ENCODE measurements at regions not wholly inside any gene's neighbourhood (a gene's known extent, or its start where the extent isn't known, plus 50 kb on each side); places are given as distances from the start of the nearest gene placed in this dataset.
"Not testable (repeated sequence)": the region's sequence is repeated elsewhere in the genome, so short reads cannot be mapped to it uniquely, and the experiment has no call there.

DNA sequence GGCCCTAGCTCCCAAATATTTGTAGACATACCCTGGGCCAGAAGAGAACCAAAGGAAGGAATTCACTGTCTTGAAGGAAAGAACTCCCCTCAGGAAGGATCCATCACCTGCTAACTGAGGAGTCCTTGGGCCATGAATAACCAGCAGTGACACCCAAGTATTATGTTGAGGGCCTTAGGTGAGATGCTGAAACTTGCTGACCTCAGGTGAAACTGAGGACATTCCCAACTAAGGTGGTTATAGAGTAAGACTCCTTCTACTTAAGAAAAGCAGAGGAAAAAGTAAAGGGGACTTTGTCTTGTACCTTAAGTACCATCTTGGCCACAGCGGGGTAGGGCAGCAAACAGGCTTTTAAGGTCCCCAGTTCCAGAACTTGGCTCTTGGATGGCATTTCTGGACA is 491.7 kb downstream of the C6orf118 start:
- DNase-seq, result no peak

DNA sequence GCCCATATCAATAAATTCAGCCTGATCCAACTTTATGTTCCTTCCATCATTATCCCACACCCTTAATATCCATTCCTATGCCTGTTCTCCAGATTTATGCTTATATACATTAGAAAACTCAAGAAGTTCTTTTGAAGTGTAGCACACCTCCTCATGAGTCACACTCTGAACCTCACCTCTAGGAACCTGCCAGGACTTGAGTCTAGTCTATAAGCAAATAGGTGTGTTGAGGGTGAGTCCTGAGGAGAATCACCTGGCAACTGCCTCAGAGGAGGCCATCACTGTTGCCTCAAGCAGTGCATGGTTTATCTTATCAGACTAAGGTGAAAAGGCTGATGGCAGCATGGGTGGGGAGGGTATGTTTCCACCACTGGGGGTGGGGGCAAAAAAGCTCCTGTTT is 496.7 kb downstream of the C6orf118 start:
- no peak for DNase-seq

DNA sequence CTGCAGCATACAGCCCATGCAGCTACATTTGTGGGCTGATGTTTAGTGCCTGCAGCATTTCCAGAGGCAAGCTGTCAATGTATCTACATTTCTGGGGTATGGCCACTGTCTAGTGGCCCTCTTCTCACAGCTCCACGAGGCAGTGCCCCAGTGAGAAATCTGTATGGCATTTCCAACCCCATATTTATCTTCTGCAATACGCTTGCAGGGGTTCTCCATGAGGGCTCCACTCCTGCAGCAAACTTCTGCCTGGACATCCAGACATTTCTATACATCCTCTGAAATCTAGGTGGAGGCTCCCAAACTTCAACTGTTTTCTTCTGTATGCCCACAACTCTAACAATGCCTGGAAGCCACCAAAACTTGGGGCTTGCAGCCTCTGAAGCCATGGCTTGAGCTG is 502.3 kb downstream of the C6orf118 start:
- DNase-seq, result no peak

DNA sequence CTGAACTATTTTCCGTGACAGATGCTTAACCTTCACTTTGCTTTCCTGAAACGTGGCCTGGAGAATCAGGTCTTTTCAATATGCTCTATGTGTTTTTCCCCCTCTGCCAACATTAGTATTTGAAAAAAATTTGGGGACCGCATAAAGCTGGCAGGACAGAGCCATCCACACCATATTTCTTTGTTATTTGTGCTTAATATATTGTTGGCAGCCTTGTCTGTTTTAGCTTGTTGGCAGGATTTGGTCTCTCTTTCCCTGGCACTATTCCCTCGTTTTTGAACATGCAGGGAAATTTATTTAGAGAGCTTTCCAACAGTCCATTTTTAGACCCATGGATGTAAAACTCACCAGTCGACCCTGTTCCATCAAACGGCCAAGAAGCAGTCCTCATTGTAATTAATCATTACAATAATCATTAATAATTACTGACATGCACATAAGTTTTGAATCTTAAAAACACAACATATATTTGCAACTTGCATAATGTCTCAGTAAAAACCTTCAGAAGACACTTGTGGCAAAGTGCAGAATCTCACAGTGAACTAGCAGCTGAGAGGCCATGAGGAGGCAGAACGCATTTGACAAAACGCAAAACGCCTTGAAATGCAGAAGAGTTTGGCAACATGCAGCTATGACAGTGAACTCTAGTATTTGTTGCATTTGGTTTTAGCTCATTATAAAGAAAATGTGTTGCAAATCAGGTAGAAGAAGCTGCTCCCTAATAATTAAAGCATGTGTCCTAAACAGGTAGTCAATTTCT is 514.2 kb downstream of the C6orf118 start:
- no peak for DNase-seq

DNA sequence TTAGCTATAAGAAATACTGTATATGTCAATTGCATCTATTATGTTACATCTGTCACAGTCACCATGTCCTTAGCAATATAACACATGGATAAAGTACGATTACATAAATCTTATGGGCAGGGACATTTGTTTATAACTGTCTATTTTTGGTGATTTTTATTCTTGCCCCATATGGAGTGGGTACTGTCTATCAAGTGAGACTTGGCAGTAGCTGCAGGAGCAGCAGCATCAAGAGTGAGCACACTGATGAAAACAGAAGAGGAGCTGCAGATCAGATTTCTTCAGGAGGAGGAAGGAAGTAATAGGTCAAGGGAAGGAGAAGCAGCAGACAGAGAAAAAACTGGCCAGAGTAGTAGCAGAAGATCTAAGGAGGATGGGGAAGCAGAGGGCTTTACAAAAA is 516.7 kb downstream of the C6orf118 start:
- DNase-seq, result no peak

DNA sequence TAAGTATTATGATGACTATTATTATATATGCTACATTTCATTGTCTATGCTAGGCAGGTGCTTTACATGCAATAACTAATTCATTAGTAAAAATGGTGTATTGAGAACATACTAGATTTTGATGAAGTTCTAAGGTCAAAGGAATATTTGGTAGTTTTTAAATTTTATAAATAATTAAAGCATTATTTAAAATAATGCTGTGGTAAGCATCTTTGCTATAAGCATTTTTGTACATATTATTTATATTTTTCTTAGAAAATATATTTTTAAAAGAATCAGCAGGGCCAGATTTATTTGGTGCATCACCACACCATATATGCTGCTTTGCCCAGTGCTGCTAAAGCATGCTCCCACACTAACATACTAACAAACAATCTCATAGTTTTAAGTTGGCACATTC is 517.9 kb downstream of the C6orf118 start:
- DNase-seq, result no peak

DNA sequence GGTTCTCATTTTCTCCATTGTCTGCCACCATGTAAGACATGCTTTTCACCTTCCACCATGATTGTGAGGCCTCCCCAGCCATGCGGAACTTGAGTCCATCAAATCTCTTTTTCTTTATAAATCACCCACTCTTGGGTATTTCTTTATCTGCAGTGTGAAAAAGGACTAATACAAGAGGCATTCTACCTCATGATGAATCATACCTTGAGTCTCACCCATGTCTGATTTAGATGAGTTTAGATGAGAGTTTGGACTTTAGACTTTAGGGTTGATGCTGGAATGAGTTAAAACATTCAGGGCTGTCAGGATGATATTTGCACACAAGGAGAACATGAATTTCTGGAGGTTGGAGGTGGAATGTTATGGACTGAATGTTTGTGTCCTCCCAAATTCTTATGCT is 545.6 kb downstream of the C6orf118 start:
- no peak for DNase-seq

DNA sequence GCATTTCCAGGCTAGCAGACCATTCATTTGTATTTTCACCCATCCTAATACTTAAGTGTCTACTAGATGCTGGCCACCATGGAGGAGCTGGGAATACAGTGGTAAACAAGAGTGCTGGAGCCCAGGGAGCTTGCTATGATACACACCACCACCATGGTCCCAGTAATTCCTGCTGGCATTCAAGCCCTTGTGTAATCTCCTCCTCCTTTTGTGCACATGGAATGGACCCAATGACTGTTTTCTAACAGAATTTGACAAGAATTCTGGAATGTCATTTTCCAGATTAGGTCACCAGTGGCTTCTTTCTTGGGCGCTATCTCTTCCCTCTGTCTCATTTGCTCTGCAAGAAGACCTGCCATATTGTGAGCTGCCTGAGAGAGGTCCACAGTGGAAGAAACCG is 552.0 kb downstream of the C6orf118 start:
- no peak for DNase-seq

DNA sequence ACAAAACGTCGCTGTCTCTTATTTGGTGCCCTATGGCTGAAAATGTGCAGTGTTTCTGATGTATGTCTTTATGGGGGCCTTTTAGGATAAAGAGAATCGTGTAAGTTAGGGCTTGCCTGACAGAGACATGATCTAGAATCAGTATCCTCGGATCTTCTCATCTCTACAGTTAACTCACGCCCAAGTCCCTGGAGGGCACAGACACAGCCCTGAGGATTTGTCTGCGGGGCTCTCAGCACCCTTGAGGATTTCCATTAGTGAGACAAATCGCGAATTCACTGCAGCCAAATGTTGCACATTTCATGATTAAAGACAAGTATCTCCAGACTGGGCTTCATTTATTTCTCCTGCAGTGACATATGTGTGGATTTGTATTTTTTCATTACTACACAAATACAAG is 552.7 kb downstream of the C6orf118 start:
- DNase-seq, result no peak

DNA sequence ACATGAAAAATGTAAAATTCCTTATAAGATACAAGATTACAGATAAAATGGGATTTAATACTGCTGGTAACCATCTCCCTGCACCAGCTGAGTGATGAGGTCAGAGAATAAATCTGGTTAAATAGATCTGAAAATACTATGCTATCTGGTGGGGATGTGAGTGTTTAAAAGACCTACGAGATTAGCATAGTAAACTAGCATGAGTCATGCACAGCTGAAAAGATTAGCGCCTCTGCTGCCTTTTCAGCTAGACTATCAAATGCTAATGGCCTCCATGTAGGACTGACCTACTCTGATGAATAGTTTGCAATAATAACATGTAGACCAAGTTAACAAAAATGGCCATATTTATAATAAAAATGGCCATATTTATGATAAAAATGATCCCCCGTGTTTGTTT is 553.3 kb downstream of the C6orf118 start:
- DNase-seq, result no peak

DNA sequence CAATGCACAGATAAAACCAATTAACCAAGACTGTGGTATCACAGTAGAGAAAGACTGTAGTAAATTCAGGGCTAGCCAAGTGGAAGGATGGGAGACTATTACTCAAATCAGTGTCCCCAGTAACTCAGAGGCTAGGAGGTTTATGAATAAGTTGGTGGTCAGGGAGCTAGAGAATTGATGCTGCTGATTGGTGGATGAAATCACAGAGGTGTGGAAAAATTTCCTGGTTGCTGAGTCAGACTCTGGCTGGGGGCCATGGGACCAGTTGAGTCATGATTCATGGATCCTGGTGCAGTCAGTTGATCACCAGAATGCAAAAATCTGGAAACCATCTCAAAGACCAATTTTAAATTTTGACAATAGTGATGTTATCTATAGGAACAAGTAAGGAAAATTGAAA is 555.9 kb downstream of the C6orf118 start:
- DNase-seq, result no peak

DNA sequence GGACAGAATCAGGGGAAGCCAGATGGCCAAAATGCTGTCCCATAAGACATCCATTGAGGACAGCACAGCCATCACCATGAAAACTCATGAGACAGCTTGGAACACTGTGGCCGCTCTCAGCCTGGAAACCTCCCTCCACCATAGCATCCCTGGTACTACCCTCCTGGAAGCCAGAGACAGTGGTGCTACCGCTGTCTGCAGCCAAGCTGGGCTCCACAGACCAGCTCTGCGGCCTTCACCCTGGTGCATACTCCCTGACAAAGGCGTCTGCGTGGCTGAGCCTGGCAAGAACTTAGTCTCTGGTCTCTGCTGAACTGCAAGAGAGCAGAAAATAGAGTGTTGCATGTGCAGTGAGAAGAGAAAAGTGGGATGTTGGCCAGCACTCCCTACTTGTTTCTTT is 558.0 kb downstream of the C6orf118 start:
- no peak for DNase-seq

DNA sequence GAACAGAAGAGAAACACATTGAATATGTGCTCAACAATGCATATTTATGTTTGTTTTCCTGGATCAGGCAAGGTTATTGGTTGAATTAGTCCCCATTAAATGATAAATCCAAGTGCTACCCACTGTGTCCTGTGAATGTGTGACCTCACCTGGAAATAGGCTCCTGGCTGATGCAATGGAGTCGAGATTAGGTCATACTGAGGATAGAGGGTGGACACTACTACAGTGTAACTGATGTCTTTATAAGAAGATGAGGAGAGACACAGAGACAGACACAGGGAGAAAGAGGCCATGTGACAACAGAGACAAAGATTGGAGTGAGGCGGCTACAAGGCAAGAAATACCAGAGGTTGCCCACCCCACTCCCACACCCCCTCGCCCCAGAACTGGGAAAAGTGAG is 559.3 kb downstream of the C6orf118 start:
- no peak for DNase-seq

DNA sequence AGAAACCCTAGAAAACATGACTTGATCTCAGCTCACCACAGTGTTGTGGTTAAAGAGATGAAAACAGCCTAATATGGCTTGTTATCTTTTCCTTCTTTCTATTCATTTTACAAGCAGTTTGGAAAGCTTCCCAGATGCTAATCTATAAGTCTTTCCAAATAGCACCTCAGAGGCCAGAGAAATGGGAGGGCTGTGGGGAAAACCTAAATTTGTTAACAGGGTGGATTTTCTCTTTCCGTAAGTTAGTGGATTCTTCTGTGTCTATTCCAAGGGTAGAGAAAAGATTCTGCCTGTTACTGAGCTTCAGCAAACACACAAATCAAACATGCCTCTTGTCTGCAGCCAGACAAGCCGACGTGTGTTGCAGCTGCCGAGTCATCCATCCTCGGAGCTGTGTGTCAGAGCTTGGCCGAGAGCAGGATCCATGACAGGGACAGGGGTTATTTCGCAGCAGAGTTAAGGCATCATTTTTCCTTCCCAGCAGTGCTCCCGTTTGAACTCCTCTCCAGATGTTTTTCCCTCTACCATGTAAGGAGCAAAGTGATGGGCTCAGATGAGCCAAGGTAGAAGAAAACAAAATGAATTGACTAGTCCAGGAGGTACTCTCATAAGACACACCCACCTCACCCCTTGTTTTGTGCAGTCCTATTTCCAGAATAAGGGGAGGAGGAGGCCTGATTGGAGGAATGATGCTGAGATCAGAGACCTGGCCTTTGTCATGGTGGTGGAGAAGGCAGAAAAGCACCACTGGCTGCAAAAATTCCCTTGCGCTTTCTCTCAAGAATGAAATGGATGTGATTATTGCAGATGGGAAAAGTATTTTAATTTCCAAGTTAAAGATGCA is 560.0 kb downstream of the C6orf118 start:
- no peak for DNase-seq

DNA sequence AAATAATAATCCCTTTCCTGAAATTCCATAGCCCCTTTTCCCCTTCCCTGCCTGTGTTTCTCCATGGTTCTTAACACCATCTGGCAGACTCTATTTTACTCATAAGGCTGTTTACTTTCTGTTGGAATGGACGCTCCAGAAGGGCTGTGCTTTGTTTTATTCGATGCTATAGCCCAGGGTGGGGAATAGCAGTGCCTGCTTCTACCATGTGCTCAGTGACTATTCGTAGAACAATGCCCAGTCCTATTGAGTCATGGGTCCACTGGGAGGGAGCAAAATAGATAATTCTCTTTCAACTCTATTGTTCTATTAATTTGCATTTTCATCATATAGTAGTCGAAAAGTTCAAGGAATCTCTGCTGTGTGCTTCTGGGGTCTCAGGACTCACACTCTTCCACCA is 565.1 kb downstream of the C6orf118 start:
- DNase-seq, result no peak

DNA sequence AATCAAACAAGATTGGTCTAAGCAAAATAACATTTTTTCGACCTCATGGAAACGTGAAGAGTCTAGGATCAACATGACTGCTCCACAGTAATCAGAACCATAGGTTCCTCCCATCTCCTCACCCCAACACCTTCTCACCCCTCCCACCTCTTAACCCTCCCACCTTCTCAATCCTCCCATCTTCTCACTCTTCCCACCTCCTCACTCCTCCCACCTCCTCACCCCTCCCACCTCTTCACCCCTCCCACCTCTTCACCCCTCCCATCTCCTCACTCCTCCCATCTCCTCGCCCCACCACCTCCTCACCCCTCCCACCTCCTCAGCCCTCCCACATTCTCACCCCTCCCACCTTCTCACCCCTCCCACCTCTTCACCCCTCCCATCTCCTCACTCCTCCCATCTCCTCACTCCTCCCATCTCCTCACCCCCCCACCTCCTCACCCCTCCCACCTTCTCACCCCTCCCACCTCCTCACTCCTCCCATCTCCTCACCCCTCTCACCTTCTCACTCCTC is 567.4 kb downstream of the C6orf118 start:
- no peak for DNase-seq

DNA sequence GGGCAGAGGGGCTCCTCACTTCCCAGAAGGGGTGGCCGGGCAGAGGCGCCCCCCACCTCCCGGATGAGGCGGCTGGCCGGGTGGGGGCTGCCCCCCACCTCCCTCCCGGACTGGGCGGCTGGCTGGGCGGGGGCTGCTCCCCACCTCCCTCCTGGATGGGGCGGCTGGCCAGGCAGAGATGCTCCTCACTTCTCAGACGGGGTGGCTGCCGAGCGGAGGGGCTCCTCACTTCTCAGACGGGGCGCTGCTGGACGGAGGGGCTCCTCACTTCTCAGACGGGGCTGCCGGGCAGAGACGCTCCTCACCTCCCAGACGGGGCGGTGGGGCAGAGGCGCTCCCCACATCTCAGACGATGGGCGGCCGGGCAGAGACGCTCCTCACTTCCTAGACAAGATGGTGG is 573.3 kb downstream of the C6orf118 start:
- DNase-seq, result not testable (repeated sequence)

DNA sequence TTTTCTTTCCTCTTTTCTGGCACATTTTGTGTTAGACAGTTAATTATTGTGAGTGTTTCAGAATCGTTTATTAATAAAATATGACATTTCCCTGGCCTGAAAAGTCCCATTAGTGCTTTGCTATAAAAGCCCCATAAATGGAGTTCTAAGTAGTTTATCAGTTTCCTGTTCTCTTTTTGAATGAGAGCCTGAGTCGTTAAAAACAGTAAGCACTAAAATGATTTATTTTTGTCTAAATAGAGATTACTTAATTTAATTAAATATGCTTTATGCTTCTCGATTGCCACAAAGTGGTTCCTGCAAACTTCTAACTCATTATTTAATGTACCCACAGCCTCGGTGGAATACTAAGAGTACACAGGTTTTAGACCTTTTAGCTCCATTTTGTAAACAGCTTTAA is 577.9 kb downstream of the C6orf118 start:
- no peak for DNase-seq

DNA sequence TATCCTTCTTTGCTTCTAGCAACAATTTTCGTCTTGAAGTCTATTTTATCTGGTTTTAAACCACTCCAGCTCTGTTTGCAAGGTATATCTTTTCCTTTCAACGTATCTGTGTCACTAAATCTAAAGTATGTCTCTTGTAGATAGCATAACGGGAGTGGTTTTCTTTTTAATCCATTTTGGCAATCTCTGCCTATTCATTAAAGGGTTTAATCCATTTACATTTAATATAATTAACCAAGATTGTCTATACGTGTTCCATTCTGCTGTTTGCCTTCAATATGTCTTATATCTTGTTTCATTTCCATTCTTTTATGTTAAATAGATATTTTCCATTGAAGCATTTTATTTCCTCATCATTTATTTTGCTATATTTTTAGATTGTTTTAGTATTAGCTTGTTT is 587.9 kb downstream of the C6orf118 start:
- no peak for DNase-seq

DNA sequence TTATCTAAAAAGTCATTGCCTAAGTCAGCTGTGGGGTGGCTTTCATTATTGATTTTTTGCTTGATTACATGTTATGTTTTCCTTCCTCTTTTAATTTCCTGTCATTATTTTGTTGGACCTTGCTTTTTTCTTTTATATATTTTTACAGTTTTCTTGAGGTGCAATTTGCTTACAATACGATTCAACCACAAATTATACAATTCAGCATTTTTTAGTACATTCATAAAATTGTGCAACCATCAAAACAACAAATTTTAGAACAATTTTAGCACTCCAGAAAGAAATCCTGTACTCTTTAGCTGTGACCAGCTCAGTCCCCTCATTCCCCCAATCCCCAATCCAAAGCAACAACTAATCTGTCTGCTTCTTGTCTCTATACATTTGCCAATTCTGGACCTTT is 608.9 kb downstream of the C6orf118 start:
- DNase-seq, result no peak

DNA sequence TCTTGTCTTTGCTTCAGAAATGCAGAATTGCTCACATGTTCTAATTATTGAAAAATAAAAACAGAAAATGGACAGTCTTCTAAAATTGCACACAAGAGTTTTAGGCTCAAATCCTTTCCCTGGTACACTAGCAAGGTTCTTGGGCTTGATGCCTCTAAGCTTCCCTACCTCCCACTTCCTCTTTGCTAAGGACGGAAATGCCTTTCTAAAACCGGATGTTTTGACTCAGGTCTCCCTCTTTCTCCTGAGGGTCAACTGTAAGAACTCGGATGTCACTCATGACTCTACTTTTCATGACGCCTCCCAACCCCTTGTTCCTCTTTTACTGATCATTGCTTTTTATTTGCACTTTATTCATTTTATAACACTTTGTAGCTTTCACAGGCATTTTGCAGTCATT is 613.5 kb downstream of the C6orf118 start:
- no peak for DNase-seq

DNA sequence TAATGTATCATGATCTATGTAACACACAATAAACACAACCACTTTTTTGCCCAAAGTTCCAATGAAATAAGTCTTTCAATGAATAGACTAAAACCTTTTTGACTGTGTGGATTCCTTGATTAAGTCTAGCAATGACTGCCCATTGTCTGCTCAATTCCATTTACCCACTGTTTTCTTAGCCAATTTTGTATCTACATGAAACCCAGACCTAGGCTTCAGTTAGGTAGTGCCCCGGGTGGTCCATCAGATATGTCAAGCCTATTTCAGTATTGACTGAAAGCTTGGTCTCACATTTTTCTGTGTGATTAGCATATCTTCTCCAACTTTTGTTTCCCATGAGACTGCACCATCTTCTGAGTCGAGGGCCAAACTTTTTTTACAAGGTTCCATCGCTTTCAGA is 615.0 kb downstream of the C6orf118 start:
- no peak for DNase-seq

DNA sequence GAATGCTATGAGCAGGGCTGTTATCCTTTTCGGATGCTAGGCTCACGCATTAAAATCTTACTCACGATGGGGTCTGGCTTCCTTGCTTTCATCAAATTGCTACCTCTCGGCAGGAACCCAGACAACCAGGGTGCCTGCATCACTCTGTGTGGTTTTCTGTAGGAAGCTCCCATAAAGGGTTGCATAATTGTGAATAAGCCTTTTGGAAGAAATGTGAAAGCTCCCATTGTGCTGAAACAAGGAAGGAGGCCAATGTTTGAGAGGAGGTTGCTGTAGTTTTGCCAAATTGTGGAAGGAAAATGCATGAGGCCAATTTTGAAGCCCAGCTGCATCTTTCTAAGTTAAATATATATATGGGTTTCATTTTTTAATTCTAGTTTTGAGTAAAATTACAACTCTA is 615.5 kb downstream of the C6orf118 start:
- DNase-seq, result no peak

DNA sequence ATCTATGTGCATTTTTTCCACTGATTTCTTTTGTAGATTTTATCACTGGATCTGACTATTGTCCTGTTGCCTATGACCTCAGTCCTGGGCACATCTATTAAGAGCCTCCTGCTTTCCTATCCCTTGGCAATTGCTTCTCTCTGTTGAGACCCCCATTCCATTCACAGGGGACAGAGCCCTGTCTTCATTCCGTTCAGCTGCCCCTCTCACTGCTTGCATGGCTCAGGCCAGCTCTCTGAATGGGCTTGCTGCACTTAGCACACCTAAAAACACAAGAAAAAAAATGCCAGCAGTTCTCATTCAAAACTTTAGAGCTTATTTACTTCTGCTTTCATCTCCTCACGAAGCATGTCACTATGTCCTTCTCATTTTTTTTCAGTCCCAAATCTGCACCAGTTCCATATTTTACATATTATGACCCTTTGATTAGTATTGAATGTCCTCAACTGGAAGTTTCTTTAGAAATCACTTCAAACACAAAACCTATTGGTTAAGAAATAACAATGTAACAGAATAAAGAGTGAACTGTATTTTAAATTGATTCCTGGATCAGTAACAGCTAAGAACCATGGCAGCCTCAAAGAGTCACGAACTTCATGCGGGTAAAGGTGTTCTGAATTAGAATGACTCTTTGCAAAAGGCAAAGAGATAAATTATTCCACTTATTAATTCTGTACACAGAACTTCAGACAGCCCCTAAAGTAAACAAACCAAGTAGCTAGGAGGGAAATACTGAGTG is 616.5 kb downstream of the C6orf118 start:
- DNase-seq, result no peak
